ENCODE measurements at regions not wholly inside any gene's neighbourhood (a gene's known extent, or its start where the extent isn't known, plus 50 kb on each side); places are given as distances from the start of the nearest gene placed in this dataset.

DNA sequence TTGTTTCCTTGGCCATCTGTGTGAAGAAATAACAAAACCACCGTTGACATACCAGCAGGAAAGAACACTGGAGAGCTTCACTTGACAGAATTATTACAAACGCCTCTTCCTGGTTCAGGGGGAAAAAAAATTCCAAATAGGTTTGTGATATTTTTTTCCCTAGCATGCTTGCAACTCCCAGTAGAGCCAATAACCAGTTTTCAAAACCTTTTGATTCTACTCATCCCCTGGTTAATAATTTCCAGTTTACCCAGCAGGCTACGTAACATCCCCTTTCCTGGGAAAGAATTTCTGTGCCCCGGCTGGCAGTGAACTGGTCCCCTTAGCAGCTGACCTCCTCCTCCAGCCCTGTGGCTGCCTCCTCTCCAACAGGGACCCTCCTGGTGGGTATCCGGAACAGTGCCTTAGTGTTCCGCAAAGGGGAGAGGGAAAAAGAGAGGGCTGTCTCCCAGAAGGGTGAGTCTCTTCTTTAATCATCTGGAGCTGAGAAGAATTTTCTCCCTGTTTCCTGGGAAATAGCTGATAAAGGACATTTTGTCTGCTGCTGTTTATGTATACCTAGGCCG lies 72.8 kb upstream of the BOD1 start:
- no peak overlapping the region for H3K4me3 ChIP-seq (replicated peaks; ENCODE audit: low read depth, low read length)
- no peak for DNase-seq (ENCODE audit: extremely low read depth, low read depth)
- TF ChIP-seq, protein P1, sequence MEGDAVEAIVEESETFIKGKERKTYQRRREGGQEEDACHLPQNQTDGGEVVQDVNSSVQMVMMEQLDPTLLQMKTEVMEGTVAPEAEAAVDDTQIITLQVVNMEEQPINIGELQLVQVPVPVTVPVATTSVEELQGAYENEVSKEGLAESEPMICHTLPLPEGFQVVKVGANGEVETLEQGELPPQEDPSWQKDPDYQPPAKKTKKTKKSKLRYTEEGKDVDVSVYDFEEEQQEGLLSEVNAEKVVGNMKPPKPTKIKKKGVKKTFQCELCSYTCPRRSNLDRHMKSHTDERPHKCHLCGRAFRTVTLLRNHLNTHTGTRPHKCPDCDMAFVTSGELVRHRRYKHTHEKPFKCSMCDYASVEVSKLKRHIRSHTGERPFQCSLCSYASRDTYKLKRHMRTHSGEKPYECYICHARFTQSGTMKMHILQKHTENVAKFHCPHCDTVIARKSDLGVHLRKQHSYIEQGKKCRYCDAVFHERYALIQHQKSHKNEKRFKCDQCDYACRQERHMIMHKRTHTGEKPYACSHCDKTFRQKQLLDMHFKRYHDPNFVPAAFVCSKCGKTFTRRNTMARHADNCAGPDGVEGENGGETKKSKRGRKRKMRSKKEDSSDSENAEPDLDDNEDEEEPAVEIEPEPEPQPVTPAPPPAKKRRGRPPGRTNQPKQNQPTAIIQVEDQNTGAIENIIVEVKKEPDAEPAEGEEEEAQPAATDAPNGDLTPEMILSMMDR (IDR thresholded peaks at IDR 0.05; ENCODE audit: low read depth, low read length, missing control alignments): no peak

DNA sequence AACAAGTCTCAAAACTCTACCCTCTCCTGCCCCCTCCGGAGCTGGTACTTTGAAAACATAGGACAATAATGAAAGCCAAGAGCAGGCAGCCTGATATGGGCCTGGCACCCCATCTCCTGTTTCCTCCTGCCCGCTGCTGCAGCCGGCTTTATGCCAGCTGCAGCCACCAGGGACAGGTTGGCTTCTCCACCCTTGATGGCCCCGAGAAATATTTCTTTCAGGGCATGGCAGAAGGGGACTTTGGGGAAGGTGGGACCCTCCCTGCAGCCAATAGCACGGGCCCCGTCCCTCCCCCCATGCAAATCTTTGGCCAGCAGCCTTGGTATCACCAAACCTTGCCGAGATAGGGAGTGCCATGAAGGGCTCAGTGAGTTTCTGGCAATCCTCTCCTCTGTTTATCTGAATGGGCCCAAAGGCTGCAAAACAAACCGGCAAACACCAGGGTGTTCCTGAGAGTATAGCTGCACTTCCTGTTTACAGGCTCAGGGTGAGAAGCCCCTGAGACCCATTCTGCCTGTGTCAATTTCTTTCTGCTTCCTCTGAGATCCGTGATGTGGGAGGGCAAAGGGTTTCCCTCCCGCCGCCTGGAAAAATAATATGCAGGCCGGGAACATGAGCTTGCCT lies 73.4 kb upstream of the BOD1 start:
- no peak for DNase-seq (ENCODE audit: extremely low read depth, low read depth)
- no peak overlapping the region for H3K4me3 ChIP-seq (replicated peaks; ENCODE audit: low read depth, low read length)
- TF ChIP-seq, protein P1 (IDR thresholded peaks at IDR 0.05; ENCODE audit: low read depth, low read length, missing control alignments): no peak

DNA sequence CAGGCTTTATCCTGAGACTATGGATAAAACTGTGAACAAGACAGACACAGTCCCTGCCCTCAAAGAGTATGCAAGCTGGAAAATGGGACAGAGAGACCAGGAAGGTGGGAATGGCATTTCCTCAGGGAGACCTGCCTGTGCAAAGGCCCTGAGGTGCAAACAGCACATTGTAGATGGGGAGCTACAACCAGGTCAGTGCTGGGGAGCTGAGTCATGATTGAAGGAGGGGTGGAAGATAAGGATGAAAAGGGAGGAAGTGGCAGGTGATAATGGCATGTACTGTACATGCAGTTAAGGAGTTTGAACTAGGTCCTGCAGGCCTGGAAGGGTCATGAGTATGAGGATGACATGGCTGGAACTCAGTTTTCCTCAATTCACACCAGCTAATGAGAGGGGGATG lies 75.5 kb upstream of the BOD1 start:
- H3K4me3 ChIP-seq (replicated peaks; ENCODE audit: low read depth, low read length): no peak overlapping the region
- TF ChIP-seq, protein P1 (IDR thresholded peaks at IDR 0.05; ENCODE audit: low read depth, low read length, missing control alignments): no peak
- DNase-seq (ENCODE audit: extremely low read depth, low read depth): no peak

DNA sequence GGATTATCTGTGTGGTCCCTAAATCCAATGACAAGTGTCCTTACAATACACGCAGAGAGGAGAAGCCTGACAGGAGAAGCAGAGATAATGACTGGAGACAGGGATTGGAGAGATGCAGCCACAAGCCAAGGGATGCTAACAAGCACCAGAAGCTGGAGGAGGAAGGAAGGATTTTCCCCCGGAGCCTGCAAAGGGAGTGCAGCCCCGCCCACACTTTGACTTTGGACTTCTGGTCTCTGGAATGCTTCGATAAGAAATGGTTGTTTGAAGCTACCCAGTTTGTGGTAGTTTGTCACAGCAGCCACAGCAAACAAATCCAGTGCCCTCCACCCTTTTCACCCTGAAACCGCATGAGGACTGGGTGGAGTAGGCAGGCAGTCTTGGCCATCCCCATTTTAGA lies 77.2 kb upstream of the BOD1 start:
- DNase-seq (ENCODE audit: extremely low read depth, low read depth): no peak
- TF ChIP-seq, protein P1 (IDR thresholded peaks at IDR 0.05; ENCODE audit: low read depth, low read length, missing control alignments): no peak
- H3K4me3 ChIP-seq (replicated peaks; ENCODE audit: low read depth, low read length): no peak overlapping the region

DNA sequence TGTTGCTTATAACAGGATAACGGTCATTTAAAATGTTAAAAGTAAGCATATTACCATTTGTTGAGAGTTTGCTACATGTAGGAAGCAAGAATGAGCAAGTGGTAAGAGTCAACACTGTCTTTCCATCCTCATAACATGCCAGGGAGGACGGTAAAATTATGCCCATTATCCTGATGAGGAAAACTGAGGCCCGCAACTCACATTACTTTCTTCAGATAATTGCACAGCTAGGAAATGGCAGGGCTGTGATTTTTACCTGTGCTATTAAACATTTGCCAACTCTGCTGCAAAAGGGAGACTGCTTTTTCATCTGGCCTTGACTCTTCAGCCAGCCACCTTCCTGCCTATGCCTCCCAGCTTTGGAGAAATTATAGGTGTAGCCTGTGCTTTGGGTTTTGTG lies 79.8 kb upstream of the BOD1 start:
- no peak for DNase-seq (ENCODE audit: extremely low read depth, low read depth)
- TF ChIP-seq, protein P1 (IDR thresholded peaks at IDR 0.05; ENCODE audit: low read depth, low read length, missing control alignments): no peak

DNA sequence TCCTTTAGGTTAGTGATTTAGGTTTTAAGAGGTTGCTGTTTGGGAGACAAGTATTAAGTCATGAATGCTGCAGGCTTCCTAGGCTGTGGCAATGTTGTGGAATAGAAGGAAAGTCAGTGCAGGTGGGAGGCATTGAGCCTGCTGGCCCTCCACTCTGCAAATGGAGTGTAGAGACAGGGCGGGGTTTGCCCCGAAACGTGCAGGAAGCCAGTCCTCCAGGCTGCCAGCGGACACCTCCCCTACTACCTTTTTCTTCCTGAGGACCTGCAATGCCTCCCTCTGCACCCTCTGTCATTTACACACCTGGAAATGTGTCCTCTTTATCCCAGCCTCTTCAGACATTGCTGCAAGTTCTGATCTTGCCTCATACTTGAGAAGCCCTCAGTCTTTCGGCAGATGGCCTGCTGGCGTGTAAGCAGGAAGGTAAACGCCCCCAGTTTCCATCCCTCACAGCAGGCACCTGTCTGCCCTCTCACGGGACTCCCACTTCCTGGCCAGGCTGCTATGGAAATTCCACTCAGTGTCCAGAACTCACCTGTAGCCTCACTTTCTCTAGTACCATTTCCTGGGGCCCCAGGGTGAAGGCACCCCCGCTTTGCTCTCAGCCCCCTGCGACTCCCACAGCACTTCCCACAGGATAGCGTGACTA lies 81.6 kb upstream of the BOD1 start:
- DNase-seq (ENCODE audit: extremely low read depth, low read depth): no peak
- TF ChIP-seq, protein P1 (IDR thresholded peaks at IDR 0.05; ENCODE audit: low read depth, low read length, missing control alignments): no peak
- no peak overlapping the region for H3K4me3 ChIP-seq (replicated peaks; ENCODE audit: low read depth, low read length)

More for the DNA sequence above, 79.8 kb upstream of the BOD1 start:
- no peak overlapping the region for H3K4me3 ChIP-seq (replicated peaks; ENCODE audit: low read depth, low read length)

Data from HFF-Myc (cell line).